ENCODE measurements at regions not wholly inside any gene's neighbourhood (a gene's known extent, or its start where the extent isn't known, plus 50 kb on each side); places are given as distances from the start of the nearest gene placed in this dataset.
A peak's percentile ranks its signal among the peaks of the same experiment; 100 is the strongest.

DNA sequence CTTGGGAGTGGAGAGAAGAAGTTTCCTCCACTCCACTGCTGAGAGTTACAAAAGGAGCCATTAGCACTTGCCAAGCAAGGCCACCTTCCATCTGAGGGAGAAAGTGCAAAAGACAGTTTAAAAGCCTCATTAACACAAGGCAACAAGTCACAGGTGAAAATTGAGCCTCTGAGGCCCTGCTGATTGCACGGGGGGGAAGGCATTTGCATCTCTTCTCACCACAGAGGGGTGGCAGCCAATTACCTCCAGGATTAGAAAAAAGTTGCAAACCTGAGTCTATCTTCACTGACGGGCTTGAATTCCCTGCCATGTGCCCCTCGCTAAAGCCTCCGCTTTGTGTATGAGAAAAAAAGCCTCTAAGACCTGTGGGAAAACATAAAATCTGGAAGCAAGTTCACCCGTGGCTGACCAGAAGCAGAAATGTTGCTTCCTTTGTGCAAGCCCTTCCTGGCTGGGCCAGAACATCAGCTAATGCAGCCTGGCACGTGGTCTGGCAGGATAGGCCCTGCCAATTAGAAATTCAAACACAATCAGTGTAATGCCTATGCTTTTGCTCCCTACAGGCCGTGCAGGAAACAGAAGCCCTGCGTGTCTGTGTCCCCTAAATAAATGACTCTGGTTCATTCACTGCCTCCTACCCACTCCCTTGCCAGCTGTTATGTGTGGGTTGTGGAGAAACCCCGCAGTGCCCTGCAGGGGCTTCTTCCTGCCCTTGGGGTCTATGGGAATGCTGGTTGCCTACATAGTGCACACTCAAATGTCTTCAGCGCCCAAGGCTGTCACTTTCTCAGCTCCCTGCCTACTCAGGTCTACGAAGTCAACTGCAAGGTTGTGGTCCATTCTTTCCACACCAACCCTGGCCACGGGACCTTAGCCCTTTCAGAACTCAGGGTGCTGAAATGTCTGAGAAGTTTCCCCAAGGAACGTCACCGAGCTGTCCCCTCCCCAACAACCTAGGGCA lies 150.2 kb downstream of the UQCRFS1 start:
- Histone ChIP-seq H3K27me3 (ENCODE audit: insufficient read depth, poor library complexity, severe bottlenecking) (no peaks in the 10 kb centered on the region), H3K4me3 (replicated peaks; ENCODE audit: insufficient read depth, low read length) (no peak overlapping the region), H3K27ac (replicated peaks) (no peak overlapping the region)
- TF ChIP-seq POLR2AphosphoS5 (IDR thresholded peaks at IDR 0.05; ENCODE audit: low read depth) (no peak), SPI1 (IDR thresholded peaks at IDR 0.05; ENCODE audit: borderline replicate concordance, low read depth) (no peak), GABPA (IDR thresholded peaks at IDR 0.05; ENCODE audit: low read depth) (no peak)
- TF ChIP-seq, protein P1, sequence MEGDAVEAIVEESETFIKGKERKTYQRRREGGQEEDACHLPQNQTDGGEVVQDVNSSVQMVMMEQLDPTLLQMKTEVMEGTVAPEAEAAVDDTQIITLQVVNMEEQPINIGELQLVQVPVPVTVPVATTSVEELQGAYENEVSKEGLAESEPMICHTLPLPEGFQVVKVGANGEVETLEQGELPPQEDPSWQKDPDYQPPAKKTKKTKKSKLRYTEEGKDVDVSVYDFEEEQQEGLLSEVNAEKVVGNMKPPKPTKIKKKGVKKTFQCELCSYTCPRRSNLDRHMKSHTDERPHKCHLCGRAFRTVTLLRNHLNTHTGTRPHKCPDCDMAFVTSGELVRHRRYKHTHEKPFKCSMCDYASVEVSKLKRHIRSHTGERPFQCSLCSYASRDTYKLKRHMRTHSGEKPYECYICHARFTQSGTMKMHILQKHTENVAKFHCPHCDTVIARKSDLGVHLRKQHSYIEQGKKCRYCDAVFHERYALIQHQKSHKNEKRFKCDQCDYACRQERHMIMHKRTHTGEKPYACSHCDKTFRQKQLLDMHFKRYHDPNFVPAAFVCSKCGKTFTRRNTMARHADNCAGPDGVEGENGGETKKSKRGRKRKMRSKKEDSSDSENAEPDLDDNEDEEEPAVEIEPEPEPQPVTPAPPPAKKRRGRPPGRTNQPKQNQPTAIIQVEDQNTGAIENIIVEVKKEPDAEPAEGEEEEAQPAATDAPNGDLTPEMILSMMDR (IDR thresholded peaks at IDR 0.05; ENCODE audit: insufficient read depth, low read length): no peak
- TF ChIP-seq, protein P2, sequence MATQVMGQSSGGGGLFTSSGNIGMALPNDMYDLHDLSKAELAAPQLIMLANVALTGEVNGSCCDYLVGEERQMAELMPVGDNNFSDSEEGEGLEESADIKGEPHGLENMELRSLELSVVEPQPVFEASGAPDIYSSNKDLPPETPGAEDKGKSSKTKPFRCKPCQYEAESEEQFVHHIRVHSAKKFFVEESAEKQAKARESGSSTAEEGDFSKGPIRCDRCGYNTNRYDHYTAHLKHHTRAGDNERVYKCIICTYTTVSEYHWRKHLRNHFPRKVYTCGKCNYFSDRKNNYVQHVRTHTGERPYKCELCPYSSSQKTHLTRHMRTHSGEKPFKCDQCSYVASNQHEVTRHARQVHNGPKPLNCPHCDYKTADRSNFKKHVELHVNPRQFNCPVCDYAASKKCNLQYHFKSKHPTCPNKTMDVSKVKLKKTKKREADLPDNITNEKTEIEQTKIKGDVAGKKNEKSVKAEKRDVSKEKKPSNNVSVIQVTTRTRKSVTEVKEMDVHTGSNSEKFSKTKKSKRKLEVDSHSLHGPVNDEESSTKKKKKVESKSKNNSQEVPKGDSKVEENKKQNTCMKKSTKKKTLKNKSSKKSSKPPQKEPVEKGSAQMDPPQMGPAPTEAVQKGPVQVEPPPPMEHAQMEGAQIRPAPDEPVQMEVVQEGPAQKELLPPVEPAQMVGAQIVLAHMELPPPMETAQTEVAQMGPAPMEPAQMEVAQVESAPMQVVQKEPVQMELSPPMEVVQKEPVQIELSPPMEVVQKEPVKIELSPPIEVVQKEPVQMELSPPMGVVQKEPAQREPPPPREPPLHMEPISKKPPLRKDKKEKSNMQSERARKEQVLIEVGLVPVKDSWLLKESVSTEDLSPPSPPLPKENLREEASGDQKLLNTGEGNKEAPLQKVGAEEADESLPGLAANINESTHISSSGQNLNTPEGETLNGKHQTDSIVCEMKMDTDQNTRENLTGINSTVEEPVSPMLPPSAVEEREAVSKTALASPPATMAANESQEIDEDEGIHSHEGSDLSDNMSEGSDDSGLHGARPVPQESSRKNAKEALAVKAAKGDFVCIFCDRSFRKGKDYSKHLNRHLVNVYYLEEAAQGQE (IDR thresholded peaks at IDR 0.05; ENCODE audit: insufficient replicate concordance, low read depth): no peak
- no peak for DNase-seq (ENCODE audit: low read depth in 1 of 2, low spot score in 1 of 2)

DNA sequence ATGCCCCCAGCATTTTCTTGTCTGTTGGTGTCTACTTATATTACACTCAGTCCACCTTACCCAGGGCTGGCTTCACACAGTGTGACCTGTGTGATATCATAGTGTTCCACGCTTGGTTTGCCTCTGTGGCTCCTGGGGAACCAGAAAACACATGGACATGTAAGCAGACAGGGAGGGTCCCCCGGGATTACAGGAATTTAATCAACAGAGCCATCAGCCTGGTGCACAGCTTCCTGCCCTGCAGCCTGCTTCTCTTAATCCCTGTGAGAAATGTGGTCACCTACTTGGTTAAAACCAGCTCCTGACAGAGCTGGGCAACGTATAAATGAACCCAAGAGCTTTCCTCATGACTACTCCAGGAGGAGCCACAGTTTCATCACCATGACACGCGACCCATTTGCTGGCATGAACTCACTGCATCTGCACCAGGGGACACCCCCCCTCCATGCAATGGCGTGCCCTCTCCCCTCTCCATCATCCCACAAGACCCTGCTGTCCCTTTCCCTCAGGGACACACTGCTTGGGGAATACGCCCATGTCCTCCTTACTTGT lies 152.1 kb downstream of the UQCRFS1 start:
- H3K27me3 ChIP-seq (ENCODE audit: insufficient read depth, poor library complexity, severe bottlenecking): no peaks in the 10 kb centered on the region
- H3K4me3 ChIP-seq (replicated peaks; ENCODE audit: insufficient read depth, low read length): no peak overlapping the region
- peak in 1 of 2 experiments; percentile 11 for DNase-seq (ENCODE audit: low read depth in 1 of 2, low spot score in 1 of 2)
- H3K27ac ChIP-seq (replicated peaks): no peak overlapping the region
- TF ChIP-seq POLR2AphosphoS5 (IDR thresholded peaks at IDR 0.05; ENCODE audit: low read depth) (peak; percentile 27; the same call in 1 of the 2 replicates), SPI1 (IDR thresholded peaks at IDR 0.05; ENCODE audit: borderline replicate concordance, low read depth) (no peak)

DNA sequence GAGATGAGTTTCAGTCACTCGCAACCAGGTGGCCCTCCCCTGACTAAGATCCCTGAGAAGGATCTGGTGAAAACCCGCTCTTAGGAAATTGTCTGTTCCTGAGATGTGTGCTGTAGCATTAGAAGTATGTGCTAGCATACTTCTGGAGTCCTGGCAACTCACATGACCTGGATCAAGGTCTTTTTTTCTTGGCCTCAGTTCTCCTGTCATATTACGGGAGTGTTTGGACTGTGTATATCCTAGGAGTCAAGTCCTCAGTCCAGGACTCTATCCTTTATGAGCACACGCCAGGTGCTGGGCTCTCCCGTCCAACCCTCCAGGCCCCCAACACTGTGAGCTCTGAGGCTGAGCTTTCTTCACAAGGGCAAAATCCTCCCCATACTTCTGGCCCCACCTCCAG lies 156.4 kb downstream of the UQCRFS1 start:
- no peak for DNase-seq (ENCODE audit: low read depth in 1 of 2, low spot score in 1 of 2)
- Histone ChIP-seq H3K4me3 (replicated peaks; ENCODE audit: insufficient read depth, low read length) (no peak overlapping the region), H3K27ac (replicated peaks) (no peak overlapping the region), H3K27me3 (ENCODE audit: insufficient read depth, poor library complexity, severe bottlenecking) (no peaks in the 10 kb centered on the region)
- TF ChIP-seq, protein P2 (IDR thresholded peaks at IDR 0.05; ENCODE audit: insufficient replicate concordance, low read depth): no peak
- no peak for TF ChIP-seq POLR2AphosphoS5 (IDR thresholded peaks at IDR 0.05; ENCODE audit: low read depth)
- no peak for TF ChIP-seq SPI1 (IDR thresholded peaks at IDR 0.05; ENCODE audit: borderline replicate concordance, low read depth)
- TF ChIP-seq, protein P1 (IDR thresholded peaks at IDR 0.05; ENCODE audit: insufficient read depth, low read length): no peak
- TF ChIP-seq GABPA (IDR thresholded peaks at IDR 0.05; ENCODE audit: low read depth): no peak
